ENCODE measurements at regions not wholly inside any gene's neighbourhood (a gene's known extent, or its start where the extent isn't known, plus 50 kb on each side); places are given as distances from the start of the nearest gene placed in this dataset.
A peak's percentile ranks its signal among the peaks of the same experiment; 100 is the strongest.
"Not testable (repeated sequence)": the region's sequence is repeated elsewhere in the genome, so short reads cannot be mapped to it uniquely, and the experiment has no call there.

GRCh38 chr6:21731411-21732031, 138.0 kb downstream of the SOX4 start:
- Mint-ChIP-seq H3K9me3 (peaks cover 4% of the 10 kb centered on the region), H3K4me3 (peak overlapping the region; percentile 44), H3K36me3 (peaks cover 18% of the 10 kb centered on the region), H3K4me1 (ENCODE audit: unreplicated experiment) (peaks cover 49% of the 10 kb centered on the region), H3K27ac (peak overlapping the region; percentile 52), H3K27me3 (no peaks in the 10 kb centered on the region)
- no peak for DNase-seq (ENCODE audit: extremely low spot score, unreplicated experiment)
- no peak for TF ChIP-seq CTCF (conservative IDR thresholded peaks at IDR 0.05)

GRCh38 chr6:21732032-21732730, 138.6 kb downstream of the SOX4 start:
- Mint-ChIP-seq H3K27ac (peak overlapping the region; percentile 52), H3K4me3 (peak overlapping the region; percentile 44), H3K36me3 (peaks cover 14% of the 10 kb centered on the region), H3K4me1 (ENCODE audit: unreplicated experiment) (peaks cover 52% of the 10 kb centered on the region)
- H3K9me3 Mint-ChIP-seq; DNase-seq (ENCODE audit: extremely low spot score, unreplicated experiment); H3K27me3 Mint-ChIP-seq: not testable (repeated sequence)

GRCh38 chr6:21732731-21733130, 139.2 kb downstream of the SOX4 start:
- Mint-ChIP-seq H3K9me3 (peaks cover 4% of the 10 kb centered on the region), H3K27ac (peak overlapping the region; percentile 52), H3K36me3 (peaks cover 14% of the 10 kb centered on the region), H3K4me3 (peak overlapping the region; percentile 6), H3K4me1 (ENCODE audit: unreplicated experiment) (peaks cover 57% of the 10 kb centered on the region), H3K27me3 (no peaks in the 10 kb centered on the region)
- DNase-seq (ENCODE audit: extremely low spot score, unreplicated experiment) = no peak
- no peak for TF ChIP-seq CTCF (conservative IDR thresholded peaks at IDR 0.05)

- TF ChIP-seq CTCF (conservative IDR thresholded peaks at IDR 0.05) = no peak
- peaks cover 61% of the 10 kb centered on the region for H3K4me1 Mint-ChIP-seq (ENCODE audit: unreplicated experiment)
Measured at GRCh38 chr6:21733311-21733710, 139.8 kb downstream of the SOX4 start.

GRCh38 chr6:21734204-21734603, 140.7 kb downstream of the SOX4 start:
- H3K4me1 Mint-ChIP-seq (ENCODE audit: unreplicated experiment) = peaks cover 66% of the 10 kb centered on the region

More at GRCh38 chr6:21733311-21733710, 139.8 kb downstream of the SOX4 start:
- peaks cover 9% of the 10 kb centered on the region for H3K36me3 Mint-ChIP-seq
- H3K9me3 Mint-ChIP-seq = peaks cover 4% of the 10 kb centered on the region
- no peaks in the 10 kb centered on the region for H3K27me3 Mint-ChIP-seq
- H3K27ac Mint-ChIP-seq = no peak overlapping the region
- DNase-seq (ENCODE audit: extremely low spot score, unreplicated experiment) = no peak
- no peak overlapping the region for H3K4me3 Mint-ChIP-seq

More at GRCh38 chr6:21734204-21734603, 140.7 kb downstream of the SOX4 start:
- H3K27me3 Mint-ChIP-seq = no peaks in the 10 kb centered on the region
- peaks cover 4% of the 10 kb centered on the region for H3K9me3 Mint-ChIP-seq
- H3K4me3 Mint-ChIP-seq = no peak overlapping the region
- TF ChIP-seq CTCF (conservative IDR thresholded peaks at IDR 0.05) = no peak
- H3K27ac Mint-ChIP-seq = no peak overlapping the region
- no peak for DNase-seq (ENCODE audit: extremely low spot score, unreplicated experiment)
- peaks cover 9% of the 10 kb centered on the region for H3K36me3 Mint-ChIP-seq

Data from type B pancreatic cell (in vitro differentiated cells).